Right hindlimb (tissue), 1 donor: ENCODE measurements at regions not wholly inside any gene's neighbourhood (a gene's known extent, or its start where the extent isn't known, plus 50 kb on each side); places are given as distances from the start of the nearest gene placed in this dataset.
A peak's percentile ranks its signal among the peaks of the same experiment; 100 is the strongest.

ENCODE experiments used
- DNase-seq: peaks from one replicate; pipeline ENCODE4 v3.0.0-alpha.2; 2018

- no peak for DNase-seq
Observed at GRCh38 chr6:14966906-14967711, 278.8 kb upstream of the JARID2 start.

GRCh38 chr6:14968056-14968637 lies 277.7 kb upstream of the JARID2 start:
- DNase-seq = no peak

DNA sequence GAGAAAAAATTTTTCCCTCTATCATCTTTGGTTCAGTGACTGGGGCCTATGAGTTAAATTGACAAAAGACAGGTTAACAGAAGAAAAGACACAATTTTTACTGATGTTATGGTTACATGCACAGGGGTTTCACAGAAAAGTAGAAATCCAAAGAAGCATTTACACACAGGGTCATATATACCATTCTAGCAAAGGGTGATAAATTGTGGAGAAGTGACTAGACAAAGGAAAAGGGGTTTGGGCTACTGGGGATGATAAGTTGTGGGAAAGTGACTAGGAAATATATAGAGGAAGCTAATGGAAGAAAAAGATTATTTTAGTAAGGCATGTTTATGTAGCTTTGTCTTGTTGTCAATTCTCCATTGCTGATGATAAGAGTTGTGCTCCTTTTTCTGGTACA lies 276.7 kb upstream of the JARID2 start:
- DNase-seq = no peak

DNA sequence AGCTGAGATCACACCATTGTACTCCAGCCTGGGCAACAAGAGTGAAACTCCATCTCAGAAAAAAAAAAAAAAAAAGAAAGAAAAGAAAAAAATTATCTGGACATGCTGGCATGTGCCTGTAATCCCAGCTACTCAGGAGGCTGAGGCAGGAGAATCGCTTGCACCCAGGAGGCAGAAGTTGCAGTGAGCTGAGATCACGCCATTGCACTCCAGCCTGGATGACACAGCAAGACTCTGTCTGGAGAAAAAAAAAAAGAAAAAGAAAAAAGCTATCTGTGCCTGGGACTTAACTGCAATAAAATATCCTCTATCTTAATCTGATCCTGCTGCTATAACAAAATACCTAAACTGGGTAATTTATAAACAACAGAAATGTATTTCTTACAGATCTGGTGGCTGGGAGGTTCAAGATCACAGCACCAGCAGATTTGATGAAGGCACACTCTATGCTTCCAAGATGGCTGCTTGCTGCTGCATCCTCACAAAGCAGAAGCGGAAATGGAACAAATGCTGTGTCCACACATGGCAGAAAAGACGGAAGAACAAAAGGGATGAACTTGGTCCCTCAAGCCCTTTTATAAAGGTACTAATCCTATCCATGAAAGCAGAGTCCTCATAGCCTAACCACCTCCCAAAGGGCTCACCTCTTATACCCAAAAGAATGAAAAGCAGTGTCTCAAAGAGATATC lies 273.3 kb upstream of the JARID2 start:
- DNase-seq = no peak

DNA sequence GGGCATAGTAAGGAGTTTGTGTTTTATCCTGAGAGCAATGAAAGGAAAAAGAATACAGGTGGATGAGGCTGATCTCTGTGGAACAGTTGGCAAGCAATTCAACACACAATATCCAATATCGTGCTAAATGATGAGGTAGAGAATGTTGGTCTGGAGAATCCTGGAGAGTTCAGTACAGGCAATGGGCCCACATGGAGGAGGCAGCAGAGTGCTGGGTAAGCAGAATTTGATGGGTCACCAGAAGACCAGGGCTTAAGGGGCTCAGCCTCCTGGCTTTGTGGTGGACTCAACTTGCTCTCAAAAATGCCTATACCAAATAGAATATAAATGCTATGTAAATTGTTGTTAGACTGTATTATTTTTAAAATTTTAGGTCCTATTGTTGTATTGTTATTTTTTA lies 271.5 kb upstream of the JARID2 start:
- no peak for DNase-seq

DNA sequence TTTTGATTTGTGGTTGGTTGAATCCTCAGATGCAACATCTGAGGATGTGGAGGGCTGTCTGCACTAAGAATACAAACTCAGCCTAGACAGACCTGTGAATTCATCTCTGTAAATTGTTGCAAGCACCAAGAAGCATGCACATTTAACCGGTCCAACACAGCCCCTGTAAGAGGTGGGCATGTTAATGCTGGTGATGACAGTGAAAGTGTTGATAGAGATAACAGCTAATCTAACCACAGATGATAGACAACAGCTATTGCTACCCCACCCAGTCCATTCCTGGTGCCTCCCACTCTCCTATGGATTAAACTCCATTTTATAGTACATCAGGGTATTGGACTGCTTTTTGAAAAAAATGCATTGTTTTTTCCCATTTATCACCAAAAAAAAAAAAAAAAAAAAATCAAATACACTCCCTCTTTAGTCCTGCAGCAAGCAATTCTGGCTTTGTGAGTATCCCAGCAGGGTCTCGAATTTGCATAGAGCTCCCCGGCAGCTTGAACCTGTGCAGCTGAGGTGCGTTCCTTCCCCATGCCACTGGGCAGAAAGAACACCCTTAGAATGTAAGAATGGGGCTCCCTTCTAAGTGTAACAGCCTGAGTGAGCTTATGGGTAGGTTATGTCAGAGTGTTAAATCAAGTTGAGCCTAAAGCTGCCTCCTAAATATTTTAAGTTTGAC lies 270.9 kb upstream of the JARID2 start:
- no peak for DNase-seq

- DNase-seq = no peak
Observed at GRCh38 chr6:14975471-14975817, 270.4 kb upstream of the JARID2 start.

DNA sequence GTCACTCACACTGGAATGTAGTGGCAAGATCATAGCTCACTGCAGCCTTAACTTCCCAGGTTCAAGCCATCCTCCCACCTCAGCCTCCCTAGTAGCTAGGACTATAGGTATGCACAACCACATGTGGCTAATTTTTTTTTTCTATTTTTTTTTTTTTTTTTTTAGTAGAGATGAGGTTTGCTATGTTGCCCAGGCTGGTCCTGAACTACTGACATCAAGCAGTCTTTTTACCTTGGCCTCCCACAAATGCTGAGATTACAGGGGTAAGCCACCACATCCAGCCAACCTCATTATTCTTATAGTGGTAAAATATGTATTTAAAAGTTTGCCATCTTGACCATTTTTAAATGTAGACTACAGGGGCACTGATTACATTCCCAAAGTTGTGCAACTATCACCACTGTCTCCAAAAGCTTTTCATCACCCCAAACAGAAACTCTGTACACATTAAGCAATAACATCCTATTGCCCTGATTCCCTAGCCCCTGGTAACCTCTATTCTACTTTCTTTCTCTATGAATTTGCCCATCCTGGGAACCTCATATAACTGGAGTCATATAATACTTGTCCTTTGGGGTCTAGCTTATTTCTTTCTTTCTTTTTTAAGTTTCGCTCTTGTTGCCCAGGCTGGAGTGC lies 268.0 kb upstream of the JARID2 start:
- no peak for DNase-seq

DNA sequence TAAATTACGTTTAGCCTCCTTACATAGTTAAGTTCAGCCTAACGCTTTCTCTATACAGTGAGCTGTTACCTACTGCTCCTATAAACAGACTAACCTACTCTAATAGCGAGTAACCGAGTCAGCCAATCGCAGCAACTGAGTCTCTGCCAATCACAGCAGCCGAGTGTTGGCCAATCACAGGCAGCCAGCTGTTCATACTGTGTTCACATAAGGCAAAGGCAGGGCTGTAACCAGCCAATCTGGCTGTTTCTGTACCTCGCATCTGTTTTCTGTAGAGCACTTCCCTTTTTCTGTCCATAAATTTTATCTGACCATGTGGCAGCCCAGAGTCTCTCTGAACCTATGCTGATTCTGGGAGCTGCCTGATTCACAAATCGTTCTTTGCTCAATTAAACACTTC lies 263.9 kb upstream of the JARID2 start:
- no peak for DNase-seq

- DNase-seq = peak; percentile 21
Observed at GRCh38 chr6:14983599-14984518, 262.0 kb upstream of the JARID2 start.

GRCh38 chr6:14984519-14984853 lies 261.4 kb upstream of the JARID2 start:
- peak; percentile 52 for DNase-seq

DNA sequence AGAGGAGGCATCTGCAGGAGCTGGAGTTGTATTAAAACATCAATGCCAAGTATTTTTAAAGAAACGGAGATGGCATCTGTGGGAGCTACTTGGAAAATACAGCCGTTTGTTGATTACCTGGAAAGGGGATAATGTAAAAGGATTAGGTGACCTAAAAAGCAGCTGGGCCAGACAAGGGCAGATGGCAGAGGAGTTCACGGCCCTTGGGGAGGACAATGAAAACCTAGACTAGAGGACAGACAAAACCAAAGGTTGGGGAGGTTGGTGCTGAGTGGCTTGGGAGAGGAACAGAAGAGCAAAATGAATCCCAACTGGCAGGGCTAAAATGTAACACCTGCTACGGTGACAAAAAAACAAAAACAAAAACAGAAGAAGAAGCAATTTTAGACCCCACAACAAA lies 260.5 kb upstream of the JARID2 start:
- no peak for DNase-seq

DNA sequence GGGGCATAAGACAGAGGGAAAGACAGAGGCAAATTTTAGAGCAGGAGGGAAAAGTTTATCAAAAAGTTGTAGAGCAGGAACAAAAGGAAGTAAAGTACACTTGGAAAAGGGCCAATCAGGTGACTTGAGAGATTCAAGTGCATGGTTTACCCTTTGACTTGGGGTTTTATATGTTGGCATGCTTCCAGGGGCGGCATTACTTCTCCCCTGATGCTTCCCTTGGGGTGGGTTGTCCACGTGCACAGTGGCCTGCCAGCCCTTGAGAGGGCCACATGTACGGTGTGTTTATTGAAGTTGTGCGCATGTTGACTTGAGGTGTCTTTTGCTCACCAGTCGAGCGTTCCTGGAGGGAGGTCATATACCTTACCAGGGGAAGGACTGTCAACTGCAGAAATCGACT lies 259.5 kb upstream of the JARID2 start:
- DNase-seq = no peak

DNA sequence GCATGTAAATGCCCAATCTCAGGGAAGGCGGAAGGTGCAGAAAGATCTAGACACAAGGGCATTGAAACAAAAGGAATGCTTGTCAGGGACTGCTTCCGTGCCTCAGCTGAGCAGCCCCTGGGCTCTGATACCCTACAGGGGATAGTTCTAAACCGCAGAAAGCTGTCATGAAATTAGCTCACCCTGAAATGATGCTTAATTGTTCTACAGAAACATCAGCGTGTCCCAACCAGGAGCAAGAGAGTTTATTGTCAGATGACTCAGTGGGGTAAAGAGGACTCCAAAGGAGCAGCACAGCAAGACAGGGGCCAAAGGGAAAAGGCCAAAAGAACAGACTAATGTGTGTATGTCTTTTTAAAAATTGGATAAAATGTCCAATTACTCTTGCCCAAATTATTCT lies 258.4 kb upstream of the JARID2 start:
- no peak for DNase-seq

DNA sequence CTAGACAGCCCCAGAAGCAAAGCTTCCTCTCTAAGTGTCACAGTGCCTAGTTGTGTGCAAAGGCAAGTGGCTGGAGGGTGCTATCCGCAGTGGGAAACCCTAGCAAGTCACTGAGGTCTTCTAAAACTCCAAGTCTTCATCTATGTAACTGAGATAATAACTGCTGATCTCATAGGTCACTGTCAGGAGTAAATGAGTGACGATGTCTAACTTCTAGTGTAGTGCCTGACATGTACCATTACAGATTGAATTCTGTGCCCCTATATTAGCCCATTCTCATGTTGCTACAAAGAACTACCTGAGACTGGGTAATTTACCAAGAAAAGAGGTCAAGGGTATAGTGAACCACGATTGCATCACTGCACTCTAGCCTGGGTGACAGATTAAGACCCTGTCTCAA lies 253.5 kb upstream of the JARID2 start:
- no peak for DNase-seq

GRCh38 chr6:14995208-14995607 lies 250.7 kb upstream of the JARID2 start:
- no peak for DNase-seq

DNA sequence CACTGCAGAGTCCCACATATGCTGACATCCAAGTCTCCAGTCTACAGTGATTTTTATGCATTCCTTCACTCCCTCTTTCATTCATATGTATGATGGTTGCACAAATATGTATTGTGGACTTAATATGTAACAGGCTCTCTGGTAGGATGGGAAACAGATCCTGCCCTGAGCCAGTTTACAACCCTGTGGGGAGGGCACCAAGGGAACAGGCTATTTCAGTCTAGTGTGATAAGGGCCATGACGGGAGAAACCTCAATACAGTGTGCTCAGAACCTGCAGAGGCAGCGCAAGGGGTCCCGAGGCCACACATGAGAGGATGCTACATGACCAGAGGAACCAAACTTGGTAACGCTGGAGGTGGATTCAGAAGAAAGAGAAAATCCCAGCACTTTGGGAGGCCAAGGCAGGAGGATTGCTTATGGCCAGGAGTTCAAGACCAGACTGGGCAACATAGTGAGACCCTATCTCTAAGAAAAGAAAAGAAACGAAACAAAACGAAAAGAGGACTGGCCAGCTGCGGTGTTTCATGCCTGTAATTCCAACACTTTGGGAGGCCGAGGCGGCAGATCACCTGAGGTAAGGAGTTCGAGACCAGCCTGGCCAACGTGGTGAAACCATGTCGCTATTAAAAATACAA lies 249.8 kb upstream of the JARID2 start:
- no peak for DNase-seq

DNA sequence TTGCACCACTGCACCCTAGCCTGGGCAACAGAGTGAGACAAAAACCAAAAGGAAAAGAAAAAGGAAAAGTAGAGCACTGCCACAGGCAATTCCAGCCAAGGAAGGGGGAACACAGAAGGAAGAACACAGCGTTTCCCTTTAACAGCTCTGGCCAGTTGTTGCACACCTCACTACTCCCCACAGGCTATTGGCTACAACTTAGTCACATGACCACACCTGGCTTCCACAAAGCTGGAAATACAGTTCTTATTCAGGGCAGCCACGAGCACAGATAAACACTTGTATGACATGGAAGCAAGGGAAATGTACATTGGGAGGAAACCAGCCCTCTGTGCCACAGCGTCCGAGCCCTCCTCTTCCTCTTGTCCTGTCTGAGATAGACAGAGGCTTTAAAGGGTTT lies 249.0 kb upstream of the JARID2 start:
- no peak for DNase-seq

GRCh38 chr6:14997507-14997906 lies 248.4 kb upstream of the JARID2 start:
- no peak for DNase-seq

DNA sequence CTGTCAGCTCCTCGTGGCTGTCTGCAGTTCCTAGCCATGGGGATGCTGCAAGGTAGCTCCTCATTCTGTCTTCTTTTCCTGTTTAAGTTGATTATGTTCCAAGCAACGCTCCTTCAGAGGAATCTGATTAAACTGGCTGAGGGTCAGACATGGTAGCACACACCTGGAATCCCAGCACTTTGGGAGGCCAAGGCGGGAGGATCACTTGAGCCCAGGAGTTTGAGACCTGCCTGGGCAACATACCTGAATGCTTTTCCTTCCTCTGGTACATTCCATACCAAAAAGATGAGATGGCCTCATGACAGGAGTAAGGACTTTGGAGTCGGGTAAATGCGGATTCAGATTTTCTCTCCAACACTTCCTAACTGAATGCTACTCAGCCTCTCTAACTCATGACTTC lies 246.8 kb upstream of the JARID2 start:
- DNase-seq = no peak

- DNase-seq = no peak
Observed at GRCh38 chr6:15001326-15001910, 244.5 kb upstream of the JARID2 start.
